Retina (tissue), 1 donor: ENCODE measurements at regions not wholly inside any gene's neighbourhood (a gene's known extent, or its start where the extent isn't known, plus 50 kb on each side); places are given as distances from the start of the nearest gene placed in this dataset.
"Not testable (repeated sequence)": the region's sequence is repeated elsewhere in the genome, so short reads cannot be mapped to it uniquely, and the experiment has no call there.

Experiments
- DNase-seq: peaks from one replicate; pipeline ENCODE4 v3.0.0-alpha.2; 2016

DNA sequence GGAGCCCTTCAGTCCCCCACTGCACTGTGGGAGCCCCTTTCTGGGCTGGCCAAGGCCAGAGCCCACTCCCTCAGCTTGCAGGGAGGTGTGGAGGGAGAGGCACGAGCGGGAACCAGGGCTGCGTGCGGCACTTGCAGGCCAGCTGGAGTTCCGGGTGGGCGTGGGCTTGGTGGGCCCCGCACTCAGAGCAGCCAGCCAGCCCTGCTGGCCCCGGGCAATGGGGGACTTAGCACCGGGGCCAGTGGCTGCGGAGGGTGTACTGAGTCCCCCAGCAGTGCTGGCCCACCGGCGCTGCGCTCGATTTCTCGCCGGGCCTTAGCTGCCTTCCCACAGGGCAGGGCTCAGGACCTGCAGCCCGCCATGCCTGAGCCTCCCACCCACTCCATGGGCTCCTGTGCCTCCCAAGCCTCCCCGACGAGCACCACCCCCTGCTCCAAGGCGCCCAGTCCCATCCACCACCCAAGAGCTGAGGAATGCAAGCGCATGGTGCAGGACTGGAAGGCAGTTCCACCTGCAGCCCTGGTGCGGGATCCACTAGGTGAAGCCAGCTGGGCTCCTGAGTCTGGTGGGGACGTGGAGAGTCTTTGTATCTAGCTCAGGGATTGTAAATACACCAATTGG, 776.2 kb downstream of the KCTD8 start:
- DNase-seq: not testable (repeated sequence)

DNA sequence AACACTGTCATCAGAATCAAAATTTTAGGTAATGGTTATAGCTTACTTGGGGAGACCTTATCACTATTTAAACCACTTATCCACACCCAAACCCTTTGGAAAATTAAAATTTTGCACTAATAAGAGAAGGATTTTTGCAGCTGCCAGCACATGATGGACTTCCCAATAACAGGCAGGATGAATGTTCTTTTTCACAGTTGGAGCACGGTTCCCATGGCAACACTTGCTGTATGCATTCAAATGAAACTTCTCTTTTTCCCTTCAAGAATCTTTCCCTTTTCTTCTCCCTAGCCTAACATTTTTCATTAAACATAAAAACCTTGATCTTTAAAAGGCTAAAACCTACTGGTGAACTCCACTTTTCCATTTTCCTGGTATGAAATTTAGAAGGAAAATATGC, 768.2 kb downstream of the KCTD8 start:
- DNase-seq: peak; percentile 20

DNA sequence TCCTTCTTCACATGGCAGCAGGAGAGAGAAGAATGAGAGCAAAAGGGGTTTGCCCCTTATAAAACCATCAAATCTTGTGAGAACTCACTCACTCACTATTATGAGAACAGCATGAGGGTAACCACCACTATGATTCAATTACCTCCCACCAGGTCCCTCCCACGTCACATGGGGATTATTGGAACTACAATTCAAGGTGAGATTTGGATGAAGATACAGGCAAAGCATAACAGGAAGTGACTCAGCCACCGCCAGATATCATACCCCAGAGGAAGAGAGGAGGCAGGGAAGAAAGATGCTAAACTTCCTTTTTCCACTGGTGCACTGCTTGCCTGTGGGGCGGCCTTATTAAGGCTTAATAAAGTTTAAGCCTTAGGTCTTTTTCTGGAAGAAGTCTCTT, 766.1 kb downstream of the KCTD8 start:
- DNase-seq: no peak

DNA sequence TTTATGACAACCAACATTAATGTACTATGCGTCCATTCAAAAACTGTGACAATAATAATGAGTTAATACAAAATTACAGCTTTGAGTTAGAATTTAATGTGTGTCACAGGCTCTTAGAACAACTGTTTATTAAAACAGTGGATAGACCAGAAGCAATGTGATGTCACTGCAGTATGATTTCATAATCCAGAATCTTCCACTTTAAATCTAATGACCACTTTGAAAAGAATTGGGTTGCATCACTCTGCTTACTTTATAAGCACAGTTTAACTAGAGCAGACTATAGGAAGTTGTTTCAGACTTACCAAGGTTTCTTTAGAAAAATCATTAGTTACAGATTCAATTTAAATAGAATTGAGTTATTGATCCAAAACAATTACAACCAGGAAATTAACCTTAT, 758.5 kb downstream of the KCTD8 start:
- no peak for DNase-seq

DNA sequence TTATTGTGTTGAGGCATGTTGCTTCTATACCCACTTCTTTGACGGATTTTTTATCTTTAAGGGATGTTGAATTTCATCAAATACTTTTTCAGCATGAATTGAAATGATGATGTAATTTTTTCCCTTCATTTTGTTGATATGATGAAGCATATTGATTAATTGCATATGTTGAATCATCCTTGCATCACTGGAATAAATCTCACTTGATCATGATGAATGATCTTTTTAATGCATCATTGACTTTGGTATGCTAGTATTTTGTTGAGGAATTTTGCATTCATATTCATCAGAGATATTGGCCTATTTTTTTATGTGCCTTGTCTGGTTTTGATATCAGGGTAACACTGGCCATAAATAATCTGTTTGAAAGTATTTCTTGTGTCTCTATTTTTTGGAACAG, 754.7 kb downstream of the KCTD8 start:
- no peak for DNase-seq

DNA sequence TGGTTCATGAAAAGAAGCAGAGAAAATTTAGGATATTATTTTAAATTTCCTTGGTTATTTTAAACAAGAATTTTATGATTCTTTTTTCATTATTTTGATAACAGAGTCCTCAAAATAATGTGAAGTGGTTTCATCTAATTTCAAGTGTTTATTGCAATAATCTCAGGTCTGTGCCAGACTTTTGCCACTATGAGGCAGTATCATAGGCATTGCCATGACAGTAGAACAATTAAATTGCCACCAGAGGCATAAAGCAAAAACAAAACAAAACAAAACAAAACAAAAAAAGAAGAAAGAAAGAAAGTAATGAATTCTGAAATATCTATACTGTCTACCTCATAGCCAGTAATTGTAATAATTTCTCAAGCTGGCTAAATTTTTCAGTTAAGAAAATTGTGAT, 739.2 kb downstream of the KCTD8 start:
- DNase-seq: no peak

DNA sequence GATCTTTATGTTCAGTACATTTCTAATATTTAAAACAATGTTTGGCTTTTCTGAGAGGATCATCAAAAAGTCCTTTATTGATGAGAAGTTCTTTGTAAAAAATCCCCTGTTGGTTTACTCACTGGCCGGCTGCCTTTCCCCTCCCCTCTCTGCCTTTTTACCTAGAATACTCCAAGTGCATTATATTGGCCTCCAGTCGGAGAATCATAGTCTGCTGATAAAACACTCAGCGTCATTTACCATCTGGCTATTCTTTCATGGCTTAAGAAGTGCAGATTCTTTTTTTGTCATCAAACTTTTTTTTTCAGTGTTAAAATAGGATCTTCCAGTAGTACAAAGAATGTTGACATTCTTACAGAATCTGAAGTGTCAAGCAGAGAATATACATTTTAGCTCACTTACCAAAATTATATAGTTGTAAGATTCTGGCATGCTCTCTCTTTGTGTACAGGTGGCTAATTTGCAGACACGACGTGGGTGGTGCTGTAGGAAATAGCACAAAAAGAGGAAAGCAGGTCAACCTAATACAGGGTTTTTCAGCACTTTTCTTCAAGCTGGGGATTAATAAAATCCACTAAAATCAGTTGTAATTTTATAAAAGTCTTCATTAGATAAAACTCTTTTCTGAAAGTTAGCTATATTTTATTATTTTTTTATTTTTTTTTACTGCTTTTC, 731.8 kb downstream of the KCTD8 start:
- DNase-seq: no peak

DNA sequence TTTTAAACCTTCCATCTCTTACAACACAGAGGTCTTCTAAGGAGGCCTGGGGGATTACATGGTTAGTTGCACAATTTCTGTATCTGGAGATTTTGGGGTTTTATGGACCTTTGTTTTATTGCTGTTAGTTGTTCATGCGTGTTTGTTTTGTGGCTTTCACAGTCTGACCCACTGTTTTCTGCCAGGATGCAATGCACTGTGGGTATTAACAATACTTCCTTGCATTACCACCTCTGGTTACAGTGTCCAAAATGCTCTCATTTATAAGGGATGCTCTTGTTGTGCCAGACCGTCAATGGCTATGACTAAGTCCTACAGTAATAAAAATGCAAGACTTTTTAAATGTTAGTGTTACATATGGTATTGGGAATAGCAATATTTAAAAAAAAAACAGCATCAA, 730.2 kb downstream of the KCTD8 start:
- DNase-seq: no peak

DNA sequence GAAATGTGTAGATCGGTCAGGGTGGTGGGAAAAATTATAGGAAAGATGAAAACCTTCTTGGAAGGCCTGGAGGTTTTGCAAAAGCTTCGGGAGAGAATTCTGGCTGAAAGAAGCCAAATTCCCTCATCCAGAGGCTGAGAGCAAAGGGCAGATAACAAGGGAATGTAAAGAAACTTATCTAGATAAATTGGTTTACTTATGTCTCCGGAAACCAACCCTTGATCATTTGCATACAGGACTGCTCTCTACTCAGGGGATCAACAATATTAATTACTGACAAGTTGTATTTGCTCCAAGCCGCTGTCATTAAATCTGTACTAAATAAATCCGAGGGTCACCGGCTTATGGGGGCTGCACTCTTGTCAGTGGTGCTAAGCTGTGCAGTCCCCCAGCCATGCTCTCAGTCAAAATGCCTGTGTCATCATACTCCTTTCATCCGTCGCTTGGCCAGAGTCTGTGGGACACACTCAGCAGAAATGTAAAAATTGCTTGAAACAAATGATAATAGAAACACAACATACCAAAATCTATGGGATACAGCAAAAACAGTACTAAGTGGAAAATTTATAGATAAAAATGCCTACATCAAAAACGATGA, 715.7 kb downstream of the KCTD8 start:
- no peak for DNase-seq

DNA sequence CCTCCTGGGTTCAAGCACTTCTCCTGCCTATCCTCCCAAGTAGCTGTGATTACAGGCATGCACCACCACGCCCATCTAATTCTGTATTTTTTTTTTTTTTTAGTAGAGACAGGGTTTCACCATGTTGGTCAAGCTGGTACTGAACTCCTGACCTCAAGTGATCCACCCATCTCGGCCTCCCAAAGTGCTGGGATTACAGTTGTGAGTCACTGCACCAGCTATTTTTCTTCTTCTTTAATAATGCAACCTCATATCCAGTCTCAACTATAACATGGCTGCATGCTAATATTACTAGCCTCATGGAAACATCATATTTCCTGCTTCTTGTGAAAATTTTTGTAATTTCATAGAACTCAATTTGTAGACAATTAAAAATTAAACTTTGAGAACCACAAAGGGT, 706.5 kb downstream of the KCTD8 start:
- DNase-seq: no peak

DNA sequence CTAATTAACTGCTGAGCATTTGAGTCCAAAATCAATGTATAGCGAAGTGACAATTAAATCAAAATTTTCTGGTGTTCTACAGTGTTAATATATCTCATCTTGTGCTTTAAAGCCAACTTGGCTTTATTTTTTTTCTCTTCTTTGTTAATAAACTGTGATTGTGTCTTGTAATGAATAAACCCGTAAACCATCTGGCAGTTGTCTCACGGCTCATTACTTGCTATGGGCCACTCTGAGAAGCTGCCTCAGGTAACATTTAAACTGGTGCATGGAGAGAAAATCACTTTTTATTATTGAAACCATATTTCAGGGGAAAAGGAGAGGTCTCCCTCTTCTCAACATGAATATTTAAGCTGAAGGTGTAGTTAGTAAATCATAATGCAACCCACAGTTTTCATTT, 694.0 kb downstream of the KCTD8 start:
- DNase-seq: no peak

DNA sequence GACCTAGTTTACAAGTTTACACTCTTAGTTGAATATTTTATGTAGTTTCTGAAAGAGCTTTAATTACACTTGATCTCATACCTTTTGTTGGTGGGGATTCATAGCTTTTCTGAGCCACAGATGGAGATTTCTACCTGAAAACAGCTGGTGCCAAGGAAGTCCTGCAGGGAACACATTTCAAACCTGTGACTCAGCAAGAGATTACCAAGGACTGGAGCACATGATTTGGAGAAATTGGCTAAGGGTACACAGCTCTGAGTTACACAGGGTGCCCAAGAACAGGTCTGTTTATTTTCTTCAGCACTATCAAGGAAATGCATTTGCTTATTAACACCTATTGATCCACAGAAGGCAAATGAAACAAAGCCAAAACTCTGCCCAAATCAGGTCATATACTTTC, 691.5 kb downstream of the KCTD8 start:
- DNase-seq: no peak

DNA sequence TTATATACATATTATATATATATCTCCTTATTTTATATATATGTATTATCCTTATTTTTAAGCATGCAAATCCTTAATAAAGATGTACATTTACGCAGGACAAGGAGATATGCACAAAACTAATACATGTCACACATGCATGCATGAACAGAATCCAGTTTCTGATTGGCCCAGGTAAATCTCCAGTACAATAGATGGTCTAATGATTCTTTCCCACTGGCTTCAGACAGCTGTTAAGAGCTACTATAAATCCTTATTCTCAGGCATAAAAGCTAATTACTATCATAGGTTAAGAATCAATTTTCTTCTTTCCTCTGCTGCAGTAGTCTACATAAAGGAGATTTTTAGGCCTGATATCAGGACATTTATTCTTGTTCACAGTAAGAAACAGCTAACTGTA, 689.8 kb downstream of the KCTD8 start:
- no peak for DNase-seq

DNA sequence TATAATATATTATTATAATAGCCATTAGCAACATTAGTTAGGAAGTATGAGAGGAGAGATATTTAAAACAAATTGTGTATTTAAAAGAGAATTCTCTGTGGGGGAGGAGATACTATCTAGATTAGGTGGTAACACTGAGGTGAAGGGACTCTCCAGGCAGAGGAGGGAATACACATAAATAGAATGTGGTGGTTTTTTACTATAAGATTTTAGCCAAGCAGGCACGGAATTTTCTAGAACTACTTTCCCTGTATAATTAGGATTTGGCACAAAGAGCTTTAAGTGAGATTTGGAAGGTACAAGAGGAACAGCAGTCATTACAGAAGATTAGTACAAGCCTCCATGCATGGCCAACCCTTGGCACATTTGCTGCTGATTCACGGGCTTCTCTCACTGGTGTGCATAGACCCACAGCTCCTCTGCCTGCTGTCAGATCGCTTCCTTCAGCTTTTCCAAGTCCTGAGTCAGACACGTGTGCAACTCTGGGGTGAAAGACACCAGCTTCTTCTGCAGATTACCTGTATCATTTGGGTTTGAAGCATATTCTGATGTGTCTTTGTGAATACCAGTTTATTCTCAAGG, 685.5 kb downstream of the KCTD8 start:
- no peak for DNase-seq

DNA sequence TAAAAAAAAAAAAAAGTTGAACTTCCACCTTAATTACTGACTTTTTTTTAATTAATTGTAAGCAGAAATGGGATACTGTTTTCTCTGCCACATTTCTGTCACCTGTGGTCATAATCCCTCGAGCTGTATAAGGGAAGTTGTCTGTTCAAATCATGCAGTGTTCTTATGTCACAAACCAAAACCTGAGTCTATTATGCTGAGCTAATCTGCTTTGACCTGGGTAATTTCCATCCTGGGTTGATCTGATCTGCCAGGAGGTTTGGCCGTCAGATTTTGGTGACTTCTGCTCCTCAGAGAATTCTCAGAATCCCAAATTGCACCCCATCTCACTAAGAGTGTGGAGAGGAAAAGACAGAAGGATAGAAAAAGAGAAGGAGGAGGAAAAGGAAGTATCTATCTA, 683.1 kb downstream of the KCTD8 start:
- no peak for DNase-seq

DNA sequence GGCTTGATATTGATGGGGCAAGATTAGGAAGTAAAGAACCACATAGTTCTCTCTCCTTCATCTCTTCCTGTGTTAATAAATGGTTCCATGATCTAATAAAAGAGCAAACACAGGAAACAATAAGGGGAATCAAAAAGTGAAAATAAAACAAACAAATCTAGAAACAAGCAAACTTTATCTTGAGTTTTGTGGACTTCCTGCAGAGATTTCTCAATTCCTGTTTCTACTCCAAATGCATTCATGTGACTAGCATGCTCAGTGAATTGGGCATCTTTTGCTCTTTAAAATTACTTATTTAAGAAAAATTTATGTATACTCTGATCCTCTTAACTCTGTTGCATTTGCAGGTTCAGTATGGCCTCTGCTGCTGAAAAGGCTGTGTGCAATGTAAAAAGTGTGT, 682.0 kb downstream of the KCTD8 start:
- DNase-seq: no peak

DNA sequence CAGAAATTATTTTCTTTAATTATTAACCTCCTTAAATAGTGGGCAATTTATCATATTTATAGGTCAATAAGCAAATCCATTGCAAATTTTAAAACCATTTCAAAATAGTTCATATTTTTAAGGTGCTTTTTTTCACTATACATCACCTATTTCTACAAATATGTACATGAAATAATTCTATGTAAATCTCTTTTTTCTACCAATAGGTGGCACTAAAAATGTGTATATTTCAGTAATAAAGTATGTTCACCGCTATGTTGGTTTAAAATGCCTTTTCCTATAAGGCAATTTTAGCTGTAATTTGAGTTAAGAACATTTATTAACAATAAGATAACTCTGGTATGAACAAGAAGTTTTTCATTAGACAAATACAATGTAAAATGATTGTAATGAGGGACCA, 672.2 kb downstream of the KCTD8 start:
- DNase-seq: no peak

DNA sequence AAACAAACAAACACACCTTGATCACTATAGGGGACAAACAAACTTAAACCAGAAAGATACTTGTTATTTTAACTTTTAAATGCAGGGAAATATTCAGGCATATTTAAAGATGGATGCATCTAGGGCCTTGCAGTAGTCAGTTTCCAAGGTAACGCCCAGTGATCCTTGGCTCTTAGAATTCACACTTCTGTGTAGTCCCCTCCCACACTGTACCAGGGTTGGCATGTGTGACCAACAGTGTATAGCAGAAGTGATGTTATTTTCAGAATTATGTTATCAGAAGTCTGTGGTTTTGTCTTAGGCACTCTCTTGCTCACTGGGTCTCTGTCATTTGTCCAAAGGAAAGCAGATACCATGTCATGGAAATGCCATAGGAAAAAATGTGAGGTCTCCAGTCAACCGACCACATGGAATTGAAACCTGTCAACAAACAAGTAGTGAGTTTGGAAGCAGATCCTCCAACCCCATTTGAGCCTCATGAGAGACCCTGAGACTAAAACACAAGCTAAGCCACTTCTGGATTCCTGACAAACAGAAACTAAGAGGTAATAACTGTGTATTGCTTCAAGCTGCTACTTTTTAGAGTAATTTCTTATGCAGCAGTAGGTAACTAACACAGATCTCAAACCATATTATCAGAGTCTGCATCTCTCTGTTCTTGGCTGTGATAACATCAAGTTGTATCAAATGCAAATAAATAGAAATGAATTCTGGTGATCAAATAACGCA, 670.3 kb downstream of the KCTD8 start:
- no peak for DNase-seq

DNA sequence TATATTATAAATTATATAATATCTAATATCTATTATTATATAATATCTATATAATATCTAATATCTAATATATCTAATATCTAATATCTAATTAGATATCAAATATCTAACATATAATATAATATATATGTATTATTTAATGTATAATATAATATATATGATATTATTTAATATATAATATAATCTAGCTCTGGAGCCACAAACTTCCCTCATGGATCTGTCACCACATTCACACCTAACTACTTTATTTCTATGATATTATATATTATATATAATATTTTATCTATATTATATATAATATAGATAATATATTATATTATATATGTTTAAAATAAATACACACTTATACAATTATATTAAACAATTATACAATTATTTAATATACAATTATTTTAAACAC, 667.5 kb downstream of the KCTD8 start:
- DNase-seq: no peak

DNA sequence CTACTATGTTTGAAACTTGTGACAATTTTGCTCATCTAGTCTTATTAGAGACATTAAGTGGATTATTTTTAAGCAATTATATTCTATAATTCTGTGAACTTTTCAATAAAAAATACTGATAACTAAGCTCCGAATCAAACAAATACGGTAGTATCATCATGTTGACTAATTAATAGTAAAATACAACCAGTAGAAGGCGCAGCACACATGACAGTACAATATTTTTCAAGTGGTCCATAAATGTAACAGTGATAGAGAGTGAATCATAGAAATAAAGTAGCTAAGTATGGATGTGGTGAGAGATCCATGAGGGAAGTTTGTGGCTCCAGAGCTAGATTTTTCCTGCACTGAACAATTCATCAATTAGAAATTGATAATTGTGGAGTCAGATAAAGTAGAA, 666.2 kb downstream of the KCTD8 start:
- DNase-seq: no peak

DNA sequence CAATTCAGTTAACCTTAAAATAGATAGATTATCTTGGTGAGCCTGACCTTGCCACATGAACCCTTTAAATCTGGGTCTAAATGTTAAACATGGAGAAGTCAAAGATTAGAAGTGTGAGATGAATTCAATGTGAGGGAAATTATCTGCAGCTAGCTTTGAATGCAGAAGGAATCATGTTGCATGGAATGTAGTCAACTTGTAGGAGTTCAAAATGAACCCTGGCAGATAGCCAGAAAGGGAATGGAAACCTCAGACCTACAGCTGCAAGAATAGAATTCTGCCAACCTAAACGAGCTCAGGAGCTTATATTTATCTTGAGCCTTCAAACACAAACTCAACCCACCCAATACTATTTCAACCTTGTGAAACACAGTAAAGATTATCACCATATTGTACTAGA, 632.5 kb downstream of the KCTD8 start:
- DNase-seq: no peak

DNA sequence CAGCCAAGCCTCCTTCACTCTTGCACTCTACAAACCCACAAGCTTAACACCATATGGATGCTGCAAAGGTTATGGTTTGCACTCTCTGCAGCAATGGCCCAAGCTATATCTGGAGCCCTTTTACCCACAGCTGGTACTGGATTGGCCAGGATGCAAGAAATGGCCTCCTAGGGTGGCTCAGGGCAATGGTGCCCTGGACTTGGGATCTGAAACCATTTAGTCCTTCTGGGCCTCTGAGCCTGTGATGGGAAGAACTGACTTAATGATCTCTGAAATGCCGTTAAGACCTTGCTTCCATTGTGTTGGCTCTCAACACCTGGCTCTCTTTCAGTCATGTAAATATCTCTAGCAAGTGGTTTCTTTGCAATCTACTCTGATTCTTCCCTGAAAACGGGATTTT, 626.0 kb downstream of the KCTD8 start:
- DNase-seq: no peak

DNA sequence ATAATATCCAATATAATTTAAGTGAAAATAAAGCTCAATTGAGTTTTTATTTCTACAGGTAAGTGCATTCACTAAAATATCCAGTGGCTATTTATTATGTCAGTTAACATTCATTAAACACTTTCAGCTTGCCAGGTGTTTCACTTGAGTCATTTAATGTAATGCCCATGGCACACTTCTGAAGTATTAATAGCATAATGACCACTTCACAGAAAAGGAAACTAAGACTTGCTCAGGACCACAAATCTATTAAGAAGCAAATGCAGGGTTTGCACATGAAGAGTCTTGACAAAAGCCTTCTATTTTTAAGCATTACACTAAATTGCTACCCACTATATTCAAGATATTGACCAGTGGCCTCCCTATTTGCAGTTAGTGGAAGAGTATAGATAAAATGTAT, 612.7 kb downstream of the KCTD8 start:
- DNase-seq: no peak

DNA sequence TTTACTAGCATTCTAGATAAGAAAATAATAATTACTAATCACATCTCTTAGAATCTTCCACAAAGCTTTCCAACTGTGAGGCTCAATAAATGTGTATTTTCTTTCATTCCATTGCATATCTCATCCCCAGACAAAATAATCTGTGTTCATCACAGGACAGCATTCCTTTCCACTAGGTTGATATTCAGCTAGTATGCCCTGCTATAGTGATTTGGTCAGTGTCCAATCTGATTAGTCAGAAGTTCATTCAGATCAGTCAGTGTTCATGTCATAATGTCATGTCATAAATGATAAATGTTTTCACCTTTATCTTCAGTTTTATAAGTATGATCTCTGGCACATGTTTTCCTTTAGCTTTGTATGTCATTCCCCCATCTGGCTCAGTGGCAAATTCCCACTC, 611.4 kb downstream of the KCTD8 start:
- DNase-seq: no peak
